ENCODE measurements at regions not wholly inside any gene's neighbourhood (a gene's known extent, or its start where the extent isn't known, plus 50 kb on each side); places are given as distances from the start of the nearest gene placed in this dataset.

DNA sequence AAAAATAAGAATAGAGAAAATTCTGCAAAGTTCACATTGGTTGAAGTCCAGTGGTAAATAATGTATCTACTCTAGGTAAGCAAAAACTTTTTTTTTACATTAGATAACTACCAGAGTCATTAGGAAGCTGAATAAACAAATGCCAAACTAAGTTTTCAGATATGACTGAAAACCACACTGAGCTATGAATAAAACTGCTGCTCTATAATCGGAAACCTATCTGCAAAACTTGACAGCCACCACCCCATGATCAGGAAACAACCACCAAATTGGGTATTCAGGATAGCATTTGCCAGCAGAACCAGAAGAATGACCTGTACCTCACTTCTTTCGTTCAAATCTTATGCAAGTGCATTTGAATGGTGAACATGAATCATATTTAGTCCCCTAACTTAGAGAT, 173.0 kb upstream of the TET2 start:
- Histone ChIP-seq H2BK15ac (ENCODE audit: low read length) (no peak overlapping the region), H3K36me3 (ENCODE audit: control insufficient read depth in 2 of 4, insufficient read depth in 4 of 4, low read length in 3 of 4) (no peaks in the 10 kb centered on the region), H2BK5ac (ENCODE audit: low read depth, low read length) (no peak overlapping the region), H3K14ac (ENCODE audit: insufficient read length) (no peak overlapping the region), H3K23ac (ENCODE audit: insufficient read length) (no peak overlapping the region), H3K23me2 (ENCODE audit: low read depth, low read length) (no peaks in the 10 kb centered on the region), H3K79me2 (ENCODE audit: control insufficient read depth in 1 of 2, insufficient read depth in 2 of 2, low read length in 2 of 2) (no peaks in the 10 kb centered on the region), H4K20me1 (replicated peaks in 1 of 2; ENCODE audit: control insufficient read depth in 1 of 2, insufficient read depth in 2 of 2, low read length in 2 of 2) (no peaks in the 10 kb centered on the region), H3K4me1 (replicated peaks in 1 of 4; ENCODE audit: control insufficient read depth in 3 of 4, insufficient read depth in 4 of 4, low read length in 3 of 4) (no peaks in the 10 kb centered on the region), H3K4me2 (ENCODE audit: insufficient read depth in 1 of 2, low read depth in 2 of 2, low read length in 2 of 2) (no peak overlapping the region), H3K9ac (replicated peaks in 1 of 4; ENCODE audit: extremely low read depth in 1 of 4, low read depth in 3 of 4, low read length in 3 of 4) (no peak overlapping the region), H4K8ac (ENCODE audit: extremely low read depth, insufficient read depth, low read length) (no peak overlapping the region), H3K56ac (replicated peaks; ENCODE audit: insufficient read length, low read depth, low read length) (no peak overlapping the region), H4K5ac (ENCODE audit: insufficient read length, low read depth, low read length) (no peak overlapping the region), H2AK5ac (ENCODE audit: low read depth, low read length) (no peak overlapping the region), H2BK12ac (ENCODE audit: low read depth, low read length) (no peak overlapping the region), H3K79me1 (ENCODE audit: low read depth, low read length) (no peaks in the 10 kb centered on the region), H3K4ac (replicated peaks; ENCODE audit: insufficient read length, low read depth, low read length) (no peak overlapping the region), H3K9me3 (ENCODE audit: insufficient read depth in 2 of 2, low read depth in 1 of 2, low read length in 1 of 2) (no peaks in the 10 kb centered on the region; a peak in 1 of 4 replicates), H3K27me3 (replicated peaks in 1 of 4; ENCODE audit: control insufficient read depth in 3 of 4, extremely low read depth in 1 of 4, insufficient read depth in 3 of 4, low read length in 3 of 4) (no peaks in the 10 kb centered on the region), H4K91ac (replicated peaks; ENCODE audit: insufficient read length, low read length) (no peak overlapping the region), H3K27ac (ENCODE audit: low read depth, low read length) (no peak overlapping the region), H3K18ac (ENCODE audit: extremely low read depth, low read length) (no peak overlapping the region), H2AFZ (ENCODE audit: low read length) (no peak overlapping the region), H3K4me3 (ENCODE audit: extremely low read depth in 1 of 4, insufficient read depth in 2 of 4, low read depth in 3 of 4, low read length in 4 of 4) (no peak overlapping the region), H2BK20ac (ENCODE audit: low read length) (no peak overlapping the region), H2BK120ac (replicated peaks; ENCODE audit: low read depth, low read length) (no peak overlapping the region)
- TF ChIP-seq CHD1 (IDR thresholded peaks at IDR 0.05; ENCODE audit: low read depth, low read length) (no peak), BCL11A (IDR thresholded peaks at IDR 0.05; ENCODE audit: low read depth in 2 of 2, low read length in 2 of 2) (no peak)
- ChIA-PET POLR2A (ENCODE audit: partially characterized antibody) (no interaction called here), CTCF (ENCODE audit: partially characterized antibody) (no interaction called here)
- WGBS, 2 experiments (ENCODE audit: extremely low coverage in 1 of 2, insufficient coverage in 1 of 2, insufficient read length in 1 of 2, insufficient replicate concordance in 2 of 2, low coverage in 1 of 2, low lambda C conversion rate in 2 of 2, missing lambda C conversion rate in 1 of 2), result 88% methylated on average over 2 of the region's 2 CpGs; no CpG with 5 or more reads in 1 of the 2 experiments
- DNase-seq (ENCODE audit: low read depth in 1 of 2, low spot score in 2 of 2), result no peak
- FAIRE-seq, result no peak

Data from H1 (cell line).